ENCODE measurements at regions not wholly inside any gene's neighbourhood (a gene's known extent, or its start where the extent isn't known, plus 50 kb on each side); places are given as distances from the start of the nearest gene placed in this dataset.

DNA sequence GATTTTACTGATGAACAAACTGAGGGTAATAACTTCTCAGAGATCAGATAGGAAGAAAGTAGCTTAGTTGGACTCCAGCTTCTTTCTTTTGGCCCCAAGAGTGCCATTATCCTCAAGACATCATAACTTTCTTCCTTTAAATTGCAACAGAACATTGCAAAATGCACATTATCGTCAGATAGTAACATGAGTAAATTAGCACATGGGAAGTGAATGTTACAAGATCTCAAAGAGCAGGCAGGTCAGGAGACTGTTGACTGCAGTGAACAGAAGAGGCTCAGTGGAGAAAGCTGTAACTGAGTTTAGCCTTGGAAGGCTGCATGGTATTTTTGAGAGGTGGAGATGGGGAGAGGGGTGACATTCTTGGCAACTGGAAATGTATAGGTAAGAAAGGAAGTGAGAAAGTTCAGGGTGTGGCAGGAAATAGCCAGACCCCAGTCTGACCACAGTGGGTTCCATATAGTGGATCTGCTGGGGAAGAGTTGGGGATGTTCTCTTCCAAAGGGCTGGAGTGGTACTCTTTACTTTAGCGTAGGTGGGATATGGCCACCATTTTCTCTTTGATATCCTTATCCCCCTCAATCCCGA is 307.7 kb downstream of the RPLP1 start:
- TF ChIP-seq, protein P1, sequence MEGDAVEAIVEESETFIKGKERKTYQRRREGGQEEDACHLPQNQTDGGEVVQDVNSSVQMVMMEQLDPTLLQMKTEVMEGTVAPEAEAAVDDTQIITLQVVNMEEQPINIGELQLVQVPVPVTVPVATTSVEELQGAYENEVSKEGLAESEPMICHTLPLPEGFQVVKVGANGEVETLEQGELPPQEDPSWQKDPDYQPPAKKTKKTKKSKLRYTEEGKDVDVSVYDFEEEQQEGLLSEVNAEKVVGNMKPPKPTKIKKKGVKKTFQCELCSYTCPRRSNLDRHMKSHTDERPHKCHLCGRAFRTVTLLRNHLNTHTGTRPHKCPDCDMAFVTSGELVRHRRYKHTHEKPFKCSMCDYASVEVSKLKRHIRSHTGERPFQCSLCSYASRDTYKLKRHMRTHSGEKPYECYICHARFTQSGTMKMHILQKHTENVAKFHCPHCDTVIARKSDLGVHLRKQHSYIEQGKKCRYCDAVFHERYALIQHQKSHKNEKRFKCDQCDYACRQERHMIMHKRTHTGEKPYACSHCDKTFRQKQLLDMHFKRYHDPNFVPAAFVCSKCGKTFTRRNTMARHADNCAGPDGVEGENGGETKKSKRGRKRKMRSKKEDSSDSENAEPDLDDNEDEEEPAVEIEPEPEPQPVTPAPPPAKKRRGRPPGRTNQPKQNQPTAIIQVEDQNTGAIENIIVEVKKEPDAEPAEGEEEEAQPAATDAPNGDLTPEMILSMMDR (conservative IDR thresholded peaks at IDR 0.05; ENCODE audit: low read length) = no peak
- no peak for TF ChIP-seq EZH2phosphoT487 (IDR thresholded peaks at IDR 0.05; ENCODE audit: borderline replicate concordance, low read depth, low read length)
